HG03565 (cell line): ENCODE measurements at regions not wholly inside any gene's neighbourhood (a gene's known extent, or its start where the extent isn't known, plus 50 kb on each side); places are given as distances from the start of the nearest gene placed in this dataset.
A peak's percentile ranks its signal among the peaks of the same experiment; 100 is the strongest.
"Not testable (repeated sequence)": the region's sequence is repeated elsewhere in the genome, so short reads cannot be mapped to it uniquely, and the experiment has no call there.

Experiments
- ATAC-seq: cut with Tn5 transposase; IDR thresholded peaks from one replicate; pipeline ENCODE4 v1.9.1; 2021; ENCODE audit warnings: mild to moderate bottlenecking, moderate library complexity; ENCODE audit not compliant: unreplicated experiment

GRCh38 chr1:182166750-182167149, 105.2 kb upstream of the ZNF648 start:
- ATAC-seq: no peak

DNA sequence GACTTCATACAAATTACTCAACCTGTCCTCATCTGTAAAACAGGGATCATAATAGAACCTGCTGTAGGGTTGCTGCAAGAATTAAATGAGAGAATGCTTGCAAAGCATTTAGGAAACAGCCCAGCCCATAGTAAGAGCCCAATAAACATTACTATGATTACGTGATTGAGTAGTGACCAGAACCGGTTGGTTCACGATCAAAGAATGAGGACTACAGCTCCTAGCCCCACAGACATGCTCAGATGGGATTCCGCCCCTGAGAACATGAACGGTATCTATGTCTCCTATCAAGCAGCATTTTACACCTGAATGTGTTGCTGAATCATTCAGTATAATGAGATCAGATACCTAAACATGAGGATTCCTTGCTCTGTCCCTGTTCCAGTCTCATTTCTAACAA, 104.8 kb upstream of the ZNF648 start:
- ATAC-seq: no peak

DNA sequence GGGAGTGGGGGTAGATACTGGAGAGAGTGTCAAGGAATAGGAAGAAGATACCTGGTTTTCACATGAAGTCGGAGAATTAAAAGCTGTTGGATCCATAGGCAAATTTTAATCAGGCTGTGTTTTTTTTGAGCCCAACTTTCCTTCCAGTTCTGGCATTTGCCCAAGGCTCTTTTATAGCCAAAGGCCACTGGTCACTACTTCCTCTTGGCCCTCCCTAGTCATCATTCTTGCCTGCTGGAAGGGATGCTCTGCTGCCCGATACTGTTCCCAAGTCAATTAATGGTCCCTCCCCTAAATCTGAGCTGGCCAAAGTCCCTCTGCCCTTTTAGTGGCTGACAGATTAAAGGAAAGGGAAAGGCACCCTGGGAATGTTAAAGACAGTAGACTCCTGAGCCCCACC, 102.8 kb upstream of the ZNF648 start:
- no peak for ATAC-seq

DNA sequence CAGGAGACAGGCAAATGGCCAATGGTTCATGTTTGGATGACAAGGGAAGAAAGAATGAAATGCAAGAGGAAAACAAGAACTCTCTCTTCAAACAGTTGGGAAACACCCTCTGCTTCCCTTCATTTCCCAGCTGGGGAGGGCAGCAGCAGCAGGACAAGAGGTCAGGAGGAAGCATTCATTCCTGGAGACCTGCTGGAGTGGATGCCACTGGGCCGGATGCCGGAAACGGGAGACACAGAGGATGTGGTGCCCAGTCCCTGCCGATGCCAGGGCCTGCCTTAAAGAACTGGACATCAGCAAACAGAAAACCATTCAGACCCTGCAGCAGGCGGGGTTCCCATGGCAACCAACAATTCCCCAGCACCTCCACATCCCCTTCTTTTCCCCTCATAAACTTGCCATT, 102.3 kb upstream of the ZNF648 start:
- ATAC-seq: no peak

- ATAC-seq: no peak
Measured at GRCh38 chr1:182159443-182159842, 97.9 kb upstream of the ZNF648 start.

GRCh38 chr1:182157187-182157586, 95.7 kb upstream of the ZNF648 start:
- no peak for ATAC-seq

DNA sequence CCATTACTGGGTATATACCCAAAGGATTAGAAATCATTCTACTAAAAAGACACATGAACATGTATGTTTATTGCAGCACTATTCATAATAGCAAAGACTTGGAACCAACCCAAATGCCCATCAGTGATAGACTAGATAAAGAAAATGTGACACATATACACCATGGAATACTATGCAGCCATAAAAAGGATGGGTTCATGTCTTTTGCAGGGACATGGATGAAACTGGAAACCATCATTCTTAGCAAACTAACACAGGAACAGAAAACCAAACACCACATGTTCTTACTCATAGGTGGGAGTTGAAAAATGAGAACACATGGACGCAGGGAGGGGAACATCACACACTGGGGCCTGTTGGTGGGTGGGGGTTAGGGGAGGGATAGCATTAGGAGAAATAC, 92.9 kb upstream of the ZNF648 start:
- not testable (repeated sequence) for ATAC-seq

- no peak for ATAC-seq
Measured at GRCh38 chr1:182149411-182149965, 88.0 kb upstream of the ZNF648 start.

- no peak for ATAC-seq
Measured at GRCh38 chr1:182147951-182148350, 86.4 kb upstream of the ZNF648 start.

- peak; percentile 83 for ATAC-seq
Measured at GRCh38 chr1:182147136-182147820, 85.8 kb upstream of the ZNF648 start.

DNA sequence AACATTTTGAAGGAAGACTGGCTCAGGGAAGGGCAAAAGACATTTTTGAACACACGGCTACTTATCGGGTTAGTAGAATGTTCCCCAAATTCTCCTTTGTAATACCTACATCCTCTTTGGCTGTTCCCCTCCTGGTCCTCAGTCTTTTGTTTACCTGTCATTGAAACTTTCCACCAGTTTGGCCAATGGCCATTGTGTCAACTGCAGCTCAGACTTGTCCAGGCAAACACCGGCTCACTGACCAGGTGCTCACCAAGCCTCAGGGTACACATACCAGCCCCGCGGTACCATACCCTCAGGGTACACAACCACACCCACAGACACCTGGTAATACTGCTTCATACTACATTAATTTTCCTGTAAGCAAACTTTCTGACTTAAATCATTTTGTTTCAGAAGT, 84.8 kb upstream of the ZNF648 start:
- ATAC-seq: no peak

DNA sequence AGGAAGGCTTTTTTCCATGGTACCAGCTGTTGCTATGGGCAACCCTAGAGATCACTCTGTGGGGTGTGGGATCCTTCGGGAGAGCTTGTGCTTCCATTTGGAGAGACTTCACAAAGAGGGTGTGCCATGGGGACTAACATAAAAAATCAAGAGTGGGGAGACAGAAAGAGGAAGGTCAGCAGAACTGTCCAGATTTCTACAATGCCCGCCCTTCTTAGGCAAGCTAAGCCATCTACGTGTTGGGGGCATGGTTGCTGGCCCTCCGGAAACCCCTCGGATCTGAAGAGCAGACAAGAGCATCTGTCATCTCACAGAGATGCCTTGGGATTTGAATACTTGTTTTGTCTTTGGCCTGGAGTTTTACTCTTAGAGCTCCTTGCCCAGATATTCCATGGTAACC, 83.9 kb upstream of the ZNF648 start:
- ATAC-seq: no peak

GRCh38 chr1:182144646-182145030, 83.1 kb upstream of the ZNF648 start:
- no peak for ATAC-seq

DNA sequence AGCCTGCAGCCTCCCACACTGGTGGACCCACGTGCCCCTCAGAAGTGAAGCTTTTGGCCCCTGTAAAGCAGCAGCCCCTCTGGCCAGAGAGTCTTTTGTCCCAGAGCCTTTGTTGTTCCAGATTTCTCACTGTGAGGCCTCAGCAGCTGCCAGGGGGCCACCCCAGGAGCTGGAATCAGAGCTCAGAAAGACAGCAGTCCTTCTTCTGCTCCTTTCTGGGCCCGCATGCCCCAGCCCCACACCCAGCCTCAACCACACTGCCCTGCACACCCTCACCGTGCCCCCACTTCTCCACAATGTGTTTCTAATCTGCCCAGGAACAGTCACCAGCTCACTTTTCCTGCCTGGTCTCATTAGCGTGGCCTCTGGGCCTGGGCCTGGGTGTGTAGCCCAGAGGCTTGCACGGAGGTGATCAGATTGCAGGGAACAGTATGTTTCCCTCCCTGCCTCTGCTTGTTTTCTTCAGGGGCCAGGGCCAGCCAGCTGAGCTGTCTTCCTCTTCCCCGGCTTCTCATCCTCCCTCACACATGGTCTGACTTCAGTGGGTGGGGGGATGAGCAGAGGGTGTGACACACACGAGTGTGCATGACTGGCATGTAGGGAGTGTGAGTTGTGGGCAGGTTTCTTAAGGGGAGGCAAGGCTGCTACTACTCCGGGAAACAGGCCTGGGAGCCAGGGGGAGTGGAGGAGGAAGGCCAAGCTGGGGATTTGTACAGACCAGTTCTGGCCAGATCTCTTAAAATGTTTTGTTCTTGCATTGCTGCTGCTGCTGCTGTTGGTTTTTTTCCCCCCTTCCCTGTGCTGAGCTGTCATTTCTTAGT, 82.5 kb upstream of the ZNF648 start:
- no peak for ATAC-seq

- ATAC-seq: no peak
Measured at GRCh38 chr1:182143154-182143657, 81.7 kb upstream of the ZNF648 start.

GRCh38 chr1:182142621-182143020, 81.1 kb upstream of the ZNF648 start:
- ATAC-seq: no peak

- no peak for ATAC-seq
Measured at GRCh38 chr1:182141040-182141439, 79.5 kb upstream of the ZNF648 start.

DNA sequence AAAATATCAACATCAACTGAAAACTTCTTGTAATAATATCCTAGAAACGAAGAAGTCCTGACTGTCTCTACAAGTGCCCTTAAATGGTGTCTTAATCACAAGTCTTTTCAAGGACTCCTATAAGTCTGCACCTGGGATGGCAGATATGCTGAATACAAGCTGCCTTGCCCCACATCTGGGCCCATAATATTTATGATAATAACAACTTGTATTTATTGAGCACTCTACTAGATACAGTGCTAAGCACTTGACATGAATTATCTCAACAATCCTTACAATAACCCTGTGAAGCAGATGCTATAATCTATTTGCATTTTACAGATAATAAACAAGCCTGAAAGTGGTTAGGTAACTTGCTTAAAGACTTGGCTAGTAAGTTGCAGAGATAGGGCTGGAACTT, 78.0 kb upstream of the ZNF648 start:
- no peak for ATAC-seq

- no peak for ATAC-seq
Measured at GRCh38 chr1:182137546-182137945, 76.0 kb upstream of the ZNF648 start.

GRCh38 chr1:182135946-182136345, 74.4 kb upstream of the ZNF648 start:
- ATAC-seq: no peak

- ATAC-seq: no peak
Measured at GRCh38 chr1:182134257-182134656, 72.7 kb upstream of the ZNF648 start.

DNA sequence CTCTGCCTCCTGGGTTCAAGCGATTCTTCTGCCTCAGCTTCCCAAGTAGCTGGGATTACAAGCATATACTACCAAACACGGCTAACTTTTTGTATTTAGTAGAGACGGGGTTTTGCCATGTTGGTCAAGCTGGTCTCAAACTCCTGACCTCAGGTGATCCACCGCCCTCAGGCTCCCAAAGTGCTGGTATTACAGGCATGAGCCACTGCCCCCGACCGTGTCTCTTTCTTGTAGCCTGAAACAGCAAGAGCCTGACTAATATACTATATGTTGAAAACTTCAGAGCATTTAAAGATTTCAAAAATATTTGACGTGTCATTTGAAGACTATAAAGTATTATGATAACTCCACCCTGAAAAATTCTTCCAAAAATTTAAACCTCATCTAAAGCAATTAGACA, 71.7 kb upstream of the ZNF648 start:
- no peak for ATAC-seq
